Esophagus squamous epithelium (tissue), 4 donors: ENCODE measurements at regions not wholly inside any gene's neighbourhood (a gene's known extent, or its start where the extent isn't known, plus 50 kb on each side); places are given as distances from the start of the nearest gene placed in this dataset.

Experiments
- POLR2A ChIP-seq, 4 donors: fragments of 450-650 bp; IDR thresholded peaks; one replicate each; pipeline ENCODE4 v1.6.1; 2017; ENCODE audit warnings: antibody characterized with exemption in 4 of 4, mild to moderate bottlenecking in 4 of 4, moderate library complexity in 3 of 4
- TF ChIP-seq, protein P1 (sequence below), 6 experiments: fragments of 450-650 bp in 4 of 6; fragments of 200-600 bp in 2 of 6; sonication (generic) in 2 of 6; IDR thresholded peaks; one replicate each; pipeline ENCODE4 v1.5.1; 2016 to 2019; ENCODE audit warnings: antibody characterized with exemption in 6 of 6, mild to moderate bottlenecking in 4 of 6, moderate library complexity in 4 of 6

GRCh38 chr1:13992489-13993285 is 292.7 kb downstream of the PRDM2 start:
- TF ChIP-seq, protein P1, sequence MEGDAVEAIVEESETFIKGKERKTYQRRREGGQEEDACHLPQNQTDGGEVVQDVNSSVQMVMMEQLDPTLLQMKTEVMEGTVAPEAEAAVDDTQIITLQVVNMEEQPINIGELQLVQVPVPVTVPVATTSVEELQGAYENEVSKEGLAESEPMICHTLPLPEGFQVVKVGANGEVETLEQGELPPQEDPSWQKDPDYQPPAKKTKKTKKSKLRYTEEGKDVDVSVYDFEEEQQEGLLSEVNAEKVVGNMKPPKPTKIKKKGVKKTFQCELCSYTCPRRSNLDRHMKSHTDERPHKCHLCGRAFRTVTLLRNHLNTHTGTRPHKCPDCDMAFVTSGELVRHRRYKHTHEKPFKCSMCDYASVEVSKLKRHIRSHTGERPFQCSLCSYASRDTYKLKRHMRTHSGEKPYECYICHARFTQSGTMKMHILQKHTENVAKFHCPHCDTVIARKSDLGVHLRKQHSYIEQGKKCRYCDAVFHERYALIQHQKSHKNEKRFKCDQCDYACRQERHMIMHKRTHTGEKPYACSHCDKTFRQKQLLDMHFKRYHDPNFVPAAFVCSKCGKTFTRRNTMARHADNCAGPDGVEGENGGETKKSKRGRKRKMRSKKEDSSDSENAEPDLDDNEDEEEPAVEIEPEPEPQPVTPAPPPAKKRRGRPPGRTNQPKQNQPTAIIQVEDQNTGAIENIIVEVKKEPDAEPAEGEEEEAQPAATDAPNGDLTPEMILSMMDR (IDR thresholded peaks at IDR 0.05): no peak
- no peak for TF ChIP-seq POLR2A (IDR thresholded peaks at IDR 0.05)
